ENCODE measurements at regions not wholly inside any gene's neighbourhood (a gene's known extent, or its start where the extent isn't known, plus 50 kb on each side); places are given as distances from the start of the nearest gene placed in this dataset.

DNA sequence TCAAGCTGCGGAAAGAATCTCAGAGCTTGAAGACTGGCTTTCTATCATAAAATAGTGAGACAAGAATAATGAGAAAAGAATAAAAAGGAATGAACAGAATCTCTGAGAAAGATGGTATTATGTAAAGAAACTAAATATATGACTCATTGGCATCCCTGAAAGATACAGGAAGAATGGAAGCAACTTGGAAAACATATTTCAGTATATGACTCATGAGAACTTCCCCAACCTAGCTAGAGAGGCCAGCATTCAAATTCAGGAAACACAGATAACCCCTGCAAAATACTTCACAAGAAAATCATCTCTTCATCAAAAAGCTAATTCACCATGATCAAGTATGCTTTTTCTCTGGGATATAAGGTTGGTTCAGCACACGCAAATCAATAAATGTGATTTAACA is 2318.0 kb downstream of the PCDH9 start:
- Histone ChIP-seq H3K27me3 (no peaks in the 10 kb centered on the region), H3K4me2 (no peak overlapping the region), H3K79me2 (no peaks in the 10 kb centered on the region), H3K36me3 (replicated peaks; ENCODE audit: insufficient read depth, low read depth) (no peaks in the 10 kb centered on the region), H3K9me2 (replicated peaks; ENCODE audit: insufficient read depth) (no peaks in the 10 kb centered on the region), H4K20me1 (ENCODE audit: insufficient read depth, poor library complexity, severe bottlenecking) (no peaks in the 10 kb centered on the region), H3K27ac (no peak overlapping the region), H3K9me3 (ENCODE audit: low read depth) (no peaks in the 10 kb centered on the region), H3K4me3 (no peak overlapping the region), H2AFZ (no peak overlapping the region), H3K4me1 (ENCODE audit: insufficient read depth) (no peaks in the 10 kb centered on the region)
- 45% methylated on average over 2 of the region's 2 CpGs for WGBS (ENCODE audit: low lambda C conversion rate, missing lambda C conversion rate)
- TF ChIP-seq, protein P1, sequence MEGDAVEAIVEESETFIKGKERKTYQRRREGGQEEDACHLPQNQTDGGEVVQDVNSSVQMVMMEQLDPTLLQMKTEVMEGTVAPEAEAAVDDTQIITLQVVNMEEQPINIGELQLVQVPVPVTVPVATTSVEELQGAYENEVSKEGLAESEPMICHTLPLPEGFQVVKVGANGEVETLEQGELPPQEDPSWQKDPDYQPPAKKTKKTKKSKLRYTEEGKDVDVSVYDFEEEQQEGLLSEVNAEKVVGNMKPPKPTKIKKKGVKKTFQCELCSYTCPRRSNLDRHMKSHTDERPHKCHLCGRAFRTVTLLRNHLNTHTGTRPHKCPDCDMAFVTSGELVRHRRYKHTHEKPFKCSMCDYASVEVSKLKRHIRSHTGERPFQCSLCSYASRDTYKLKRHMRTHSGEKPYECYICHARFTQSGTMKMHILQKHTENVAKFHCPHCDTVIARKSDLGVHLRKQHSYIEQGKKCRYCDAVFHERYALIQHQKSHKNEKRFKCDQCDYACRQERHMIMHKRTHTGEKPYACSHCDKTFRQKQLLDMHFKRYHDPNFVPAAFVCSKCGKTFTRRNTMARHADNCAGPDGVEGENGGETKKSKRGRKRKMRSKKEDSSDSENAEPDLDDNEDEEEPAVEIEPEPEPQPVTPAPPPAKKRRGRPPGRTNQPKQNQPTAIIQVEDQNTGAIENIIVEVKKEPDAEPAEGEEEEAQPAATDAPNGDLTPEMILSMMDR (IDR thresholded peaks at IDR 0.05; ENCODE audit: poor library complexity), result no peak
- TF ChIP-seq EZH2phosphoT487 (IDR thresholded peaks at IDR 0.05; ENCODE audit: low read depth, severe bottlenecking, unreplicated experiment) (no peak), EZH2 (IDR thresholded peaks at IDR 0.05; ENCODE audit: borderline replicate concordance) (no peak)
- no peak for DNase-seq (ENCODE audit: low spot score)

DNA sequence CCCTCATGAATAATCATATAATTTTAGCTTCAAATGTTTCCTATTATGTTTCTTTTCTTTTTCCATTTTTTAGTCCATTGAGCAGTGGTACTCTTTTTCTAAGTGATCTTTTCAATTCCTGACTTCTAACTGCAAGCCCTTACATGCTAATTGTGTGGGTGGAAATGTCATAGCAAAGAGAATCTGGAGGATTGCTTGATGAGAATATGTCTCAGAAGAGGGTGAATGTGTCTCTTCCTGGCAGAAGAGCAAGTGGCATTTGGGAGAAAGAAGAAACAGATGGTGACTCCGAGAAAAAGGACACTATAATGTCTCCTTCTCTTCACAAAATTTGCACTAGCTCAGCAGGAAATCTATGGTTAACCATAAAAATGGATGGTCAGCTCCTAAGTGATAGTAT is 2320.0 kb downstream of the PCDH9 start:
- Histone ChIP-seq H2AFZ (no peak overlapping the region), H3K36me3 (replicated peaks; ENCODE audit: insufficient read depth, low read depth) (no peaks in the 10 kb centered on the region), H4K20me1 (ENCODE audit: insufficient read depth, poor library complexity, severe bottlenecking) (no peaks in the 10 kb centered on the region), H3K27me3 (no peaks in the 10 kb centered on the region), H3K79me2 (no peaks in the 10 kb centered on the region), H3K4me2 (no peak overlapping the region), H3K4me3 (no peak overlapping the region), H3K27ac (no peak overlapping the region), H3K4me1 (ENCODE audit: insufficient read depth) (no peaks in the 10 kb centered on the region), H3K9me2 (replicated peaks; ENCODE audit: insufficient read depth) (no peaks in the 10 kb centered on the region), H3K9me3 (ENCODE audit: low read depth) (no peaks in the 10 kb centered on the region)
- DNase-seq (ENCODE audit: low spot score), result no peak
- TF ChIP-seq EZH2phosphoT487 (IDR thresholded peaks at IDR 0.05; ENCODE audit: low read depth, severe bottlenecking, unreplicated experiment) (no peak), EZH2 (IDR thresholded peaks at IDR 0.05; ENCODE audit: borderline replicate concordance) (no peak)
- TF ChIP-seq, protein P1 (IDR thresholded peaks at IDR 0.05; ENCODE audit: poor library complexity), result no peak
- 90% methylated on average over 1 of the region's 1 CpG for WGBS (ENCODE audit: low lambda C conversion rate, missing lambda C conversion rate)

DNA sequence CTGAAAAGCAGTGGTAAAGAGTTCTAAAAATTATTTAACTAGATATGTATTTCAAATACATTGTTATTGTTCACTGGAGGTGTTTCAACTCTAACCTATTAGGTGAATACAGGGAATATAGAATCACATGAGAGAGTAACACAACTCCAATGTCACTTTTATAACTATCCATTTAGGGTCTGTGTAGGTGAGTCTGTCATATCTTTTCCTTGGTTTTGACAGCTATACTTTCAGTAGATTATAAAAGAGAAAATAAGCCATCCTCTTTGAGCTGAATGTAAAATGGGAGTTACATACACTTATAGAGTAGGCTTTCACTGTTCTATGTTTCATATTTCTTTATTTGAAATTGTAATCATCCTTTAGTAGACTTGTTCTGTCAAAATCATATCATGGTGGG is 2321.0 kb downstream of the PCDH9 start:
- Histone ChIP-seq H2AFZ (no peak overlapping the region), H3K4me2 (no peak overlapping the region), H3K36me3 (replicated peaks; ENCODE audit: insufficient read depth, low read depth) (no peaks in the 10 kb centered on the region), H3K27me3 (no peaks in the 10 kb centered on the region), H3K27ac (no peak overlapping the region), H3K4me3 (no peak overlapping the region), H3K9me2 (replicated peaks; ENCODE audit: insufficient read depth) (no peaks in the 10 kb centered on the region), H4K20me1 (ENCODE audit: insufficient read depth, poor library complexity, severe bottlenecking) (no peaks in the 10 kb centered on the region), H3K79me2 (no peaks in the 10 kb centered on the region), H3K4me1 (ENCODE audit: insufficient read depth) (no peaks in the 10 kb centered on the region), H3K9me3 (ENCODE audit: low read depth) (no peaks in the 10 kb centered on the region)
- no peak for DNase-seq (ENCODE audit: low spot score)
- TF ChIP-seq EZH2 (IDR thresholded peaks at IDR 0.05; ENCODE audit: borderline replicate concordance) (no peak), EZH2phosphoT487 (IDR thresholded peaks at IDR 0.05; ENCODE audit: low read depth, severe bottlenecking, unreplicated experiment) (no peak)
- TF ChIP-seq, protein P1 (IDR thresholded peaks at IDR 0.05; ENCODE audit: poor library complexity), result no peak

DNA sequence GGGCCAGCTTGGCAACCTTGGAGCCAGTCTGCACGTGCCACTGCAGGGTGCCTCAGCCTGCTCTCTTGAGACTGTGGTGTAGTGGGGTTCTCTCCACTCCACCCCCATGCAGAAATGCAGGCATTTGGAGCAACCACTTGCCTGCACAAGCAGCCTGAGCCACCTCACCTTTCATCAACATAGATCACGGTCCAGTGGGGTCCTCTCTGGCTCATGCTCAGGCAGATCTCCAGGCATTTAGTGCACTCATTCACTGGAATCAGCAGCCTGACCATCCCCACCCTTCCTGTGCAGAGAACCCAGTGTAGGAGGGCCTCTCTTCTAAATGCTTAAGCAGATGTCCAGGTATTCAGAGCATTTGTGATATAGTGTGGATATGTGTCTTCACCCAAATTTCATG is 2330.1 kb downstream of the PCDH9 start:
- no peaks in the 10 kb centered on the region for H3K9me3 ChIP-seq (ENCODE audit: low read depth)
- TF ChIP-seq EZH2phosphoT487 (IDR thresholded peaks at IDR 0.05; ENCODE audit: low read depth, severe bottlenecking, unreplicated experiment) (no peak), EZH2 (IDR thresholded peaks at IDR 0.05; ENCODE audit: borderline replicate concordance) (no peak)
- 91% methylated on average over 2 of the region's 2 CpGs for WGBS (ENCODE audit: low lambda C conversion rate, missing lambda C conversion rate)

More for the DNA sequence above, 2330.1 kb downstream of the PCDH9 start:
- Histone ChIP-seq H3K27ac (no peak overlapping the region), H3K4me3 (no peak overlapping the region), H3K27me3 (no peaks in the 10 kb centered on the region), H3K9me2 (replicated peaks; ENCODE audit: insufficient read depth) (no peaks in the 10 kb centered on the region), H3K36me3 (replicated peaks; ENCODE audit: insufficient read depth, low read depth) (no peaks in the 10 kb centered on the region), H2AFZ (no peak overlapping the region), H3K4me2 (no peak overlapping the region), H3K4me1 (ENCODE audit: insufficient read depth) (no peaks in the 10 kb centered on the region), H3K79me2 (no peaks in the 10 kb centered on the region), H4K20me1 (ENCODE audit: insufficient read depth, poor library complexity, severe bottlenecking) (no peaks in the 10 kb centered on the region)
- DNase-seq (ENCODE audit: low spot score), result no peak

Measured in hepatocyte (in vitro differentiated cells).